ENCODE measurements at regions not wholly inside any gene's neighbourhood (a gene's known extent, or its start where the extent isn't known, plus 50 kb on each side); places are given as distances from the start of the nearest gene placed in this dataset.
"Not testable (repeated sequence)": the region's sequence is repeated elsewhere in the genome, so short reads cannot be mapped to it uniquely, and the experiment has no call there.

GRCh38 chr3:78338405-78338804, 1298.5 kb downstream of the ROBO2 start:
- FAIRE-seq = no peak

- FAIRE-seq = no peak
Observed at GRCh38 chr3:78343221-78343620, 1303.3 kb downstream of the ROBO2 start.

- FAIRE-seq = not testable (repeated sequence)
Observed at GRCh38 chr3:78344267-78344666, 1304.4 kb downstream of the ROBO2 start.

GRCh38 chr3:78344918-78345317, 1305.0 kb downstream of the ROBO2 start:
- FAIRE-seq = no peak

GRCh38 chr3:78347176-78347575, 1307.3 kb downstream of the ROBO2 start:
- no peak for FAIRE-seq

- FAIRE-seq = no peak
Observed at GRCh38 chr3:78348664-78349063, 1308.8 kb downstream of the ROBO2 start.

GRCh38 chr3:78349571-78349970, 1309.7 kb downstream of the ROBO2 start:
- FAIRE-seq = no peak

- FAIRE-seq = no peak
Observed at GRCh38 chr3:78351334-78351733, 1311.4 kb downstream of the ROBO2 start.

GRCh38 chr3:78353231-78353630, 1313.3 kb downstream of the ROBO2 start:
- no peak for FAIRE-seq

- no peak for FAIRE-seq
Observed at GRCh38 chr3:78360849-78361248, 1321.0 kb downstream of the ROBO2 start.

- no peak for FAIRE-seq
Observed at GRCh38 chr3:78368636-78369345, 1328.9 kb downstream of the ROBO2 start.

- FAIRE-seq = no peak
Observed at GRCh38 chr3:78390221-78390620, 1350.3 kb downstream of the ROBO2 start.

- no peak for FAIRE-seq
Observed at GRCh38 chr3:78398401-78398800, 1358.5 kb downstream of the ROBO2 start.

- no peak for FAIRE-seq
Observed at GRCh38 chr3:78402720-78403119, 1362.8 kb downstream of the ROBO2 start.

- no peak for FAIRE-seq
Observed at GRCh38 chr3:78405745-78406144, 1362.1 kb downstream of the ROBO1 start.

- FAIRE-seq = no peak
Observed at GRCh38 chr3:78406396-78406795, 1361.4 kb downstream of the ROBO1 start.

- no peak for FAIRE-seq
Observed at GRCh38 chr3:78410077-78410476, 1357.7 kb downstream of the ROBO1 start.

GRCh38 chr3:78414261-78414660, 1353.5 kb downstream of the ROBO1 start:
- FAIRE-seq = no peak

- FAIRE-seq = no peak
Observed at GRCh38 chr3:78420611-78421010, 1347.2 kb downstream of the ROBO1 start.

- FAIRE-seq = no peak
Observed at GRCh38 chr3:78421247-78421966, 1346.4 kb downstream of the ROBO1 start.

GRCh38 chr3:78424656-78425055, 1343.1 kb downstream of the ROBO1 start:
- FAIRE-seq = no peak

- no peak for FAIRE-seq
Observed at GRCh38 chr3:78426454-78426853, 1341.3 kb downstream of the ROBO1 start.

GRCh38 chr3:78427303-78427702, 1340.5 kb downstream of the ROBO1 start:
- no peak for FAIRE-seq

- no peak for FAIRE-seq
Observed at GRCh38 chr3:78430741-78431140, 1337.1 kb downstream of the ROBO1 start.

GRCh38 chr3:78434801-78435200, 1333.0 kb downstream of the ROBO1 start:
- FAIRE-seq = no peak
